SK-N-SH treated with all-trans-retinoic acid at 6 μM for 48 hours (cell line): ENCODE measurements at regions not wholly inside any gene's neighbourhood (a gene's known extent, or its start where the extent isn't known, plus 50 kb on each side); places are given as distances from the start of the nearest gene placed in this dataset.

ENCODE experiments used
- ARNTL ChIP-seq: fragments of 450-650 bp; formaldehyde crosslinking; IDR thresholded peaks from 2 replicates; pipeline ENCODE4 v1.5.0; 2020; ENCODE audit warnings: low read depth, mild to moderate bottlenecking, moderate library complexity, borderline replicate concordance
- BACH2 ChIP-seq: fragments of 250-450 bp; sonication (Bioruptor Pico); IDR thresholded peaks from 2 replicates; pipeline ENCODE4 v1.9.0; 2021; ENCODE audit warnings: mild to moderate bottlenecking, borderline replicate concordance
- CREB5 ChIP-seq: fragments of 250-450 bp; sonication (Bioruptor Pico); IDR thresholded peaks from 2 replicates; pipeline ENCODE4 v1.5.1; 2020; ENCODE audit warnings: low read depth, mild to moderate bottlenecking, moderate library complexity
- GLIS3 ChIP-seq: fragments of 250-450 bp; sonication (Bioruptor Pico); IDR thresholded peaks from 2 replicates; pipeline ENCODE4 v1.5.0; 2020; ENCODE audit warnings: mild to moderate bottlenecking, moderate library complexity
- RARB ChIP-seq: fragments of 250-450 bp; sonication (Bioruptor Pico); IDR thresholded peaks from 2 replicates; pipeline ENCODE4 v1.8.0; 2021; ENCODE audit warnings: mild to moderate bottlenecking, moderate library complexity
- SNAI2 ChIP-seq: fragments of 250-450 bp; sonication (Bioruptor Pico); IDR thresholded peaks from 2 replicates; pipeline ENCODE4 v1.5.0; 2020; ENCODE audit warnings: mild to moderate bottlenecking, moderate library complexity
- TCF4 ChIP-seq: fragments of 250-450 bp; sonication (Bioruptor Pico); IDR thresholded peaks from 2 replicates; pipeline ENCODE4 v1.8.0; 2021; ENCODE audit warnings: mild to moderate bottlenecking, moderate library complexity, borderline replicate concordance
- ZC3H10 ChIP-seq: fragments of 250-450 bp; sonication (Bioruptor Pico); IDR thresholded peaks from 2 replicates; pipeline ENCODE4 v1.5.1; 2021; ENCODE audit warnings: mild to moderate bottlenecking, moderate library complexity
- ZFP3 ChIP-seq: fragments of 250-450 bp; sonication (Bioruptor Pico); IDR thresholded peaks from 2 replicates; pipeline ENCODE4 v1.5.0; 2020; ENCODE audit warnings: mild to moderate bottlenecking, moderate library complexity
- ZFP30 ChIP-seq: fragments of 450-650 bp; formaldehyde crosslinking; IDR thresholded peaks from 2 replicates; pipeline ENCODE4 v1.5.0; 2022; ENCODE audit warnings: mild to moderate bottlenecking, moderate library complexity
- ZNF565 ChIP-seq: fragments of 450-650 bp; formaldehyde crosslinking; conservative IDR thresholded peaks from 2 replicates; pipeline ENCODE4 v1.5.0; 2020; ENCODE audit warnings: low read depth, mild to moderate bottlenecking, moderate library complexity

GRCh38 chr12:131543040-131543439 is 167.8 kb upstream of the SFSWAP start:
- no peak for TF ChIP-seq ZNF565
- no peak for TF ChIP-seq GLIS3 (CRISPR knock-in tag)
- TF ChIP-seq RARB (CRISPR knock-in tag) = no peak
- no peak for TF ChIP-seq ZFP3 (CRISPR knock-in tag)
- no peak for TF ChIP-seq BACH2 (CRISPR knock-in tag)
- TF ChIP-seq ARNTL (CRISPR knock-in tag) = no peak
- no peak for TF ChIP-seq CREB5
- no peak for TF ChIP-seq ZC3H10 (CRISPR knock-in tag)
- TF ChIP-seq TCF4 (CRISPR knock-in tag) = no peak
- no peak for TF ChIP-seq SNAI2 (CRISPR knock-in tag)
- no peak for TF ChIP-seq ZFP30 (CRISPR knock-in tag)
